Stimulated activated naive B cell treated with anti-CD40 and anti-IgM and Interleukin-4, amounts not matched to agents 10 μg/mL and 1 μg/mL and 100 μg/mL, for 72 hours (primary cell): ENCODE measurements at regions not wholly inside any gene's neighbourhood (a gene's known extent, or its start where the extent isn't known, plus 50 kb on each side); places are given as distances from the start of the nearest gene placed in this dataset.

Experiments used
- ATAC-seq, 2 donors: fragments of 150-1000 bp; cut with Tn5 transposase; replicated peaks; 2 replicates each; pipeline ENCODE4 v1.10.0; 2021; ENCODE audit warnings: moderate library complexity in 1 of 2
- DNase-seq: peaks from one replicate; pipeline ENCODE4 v3.0.0; 2021
- H3K27ac Mint-ChIP-seq: one replicate; pipeline ENCODE4 v1.8.0; 2022; ENCODE audit warnings: mild to moderate bottlenecking, mixed read lengths
- H3K27me3 Mint-ChIP-seq, 2 donors: one replicate each; pipeline ENCODE4 v1.8.0; 2022; ENCODE audit warnings: mixed read lengths in 2 of 2
- H3K36me3 Mint-ChIP-seq, 2 donors: one replicate each; pipeline ENCODE4 v1.8.0; 2022; ENCODE audit warnings: mixed read lengths in 2 of 2, mild to moderate bottlenecking in 1 of 2
- H3K4me1 Mint-ChIP-seq, 2 donors: one replicate each; pipeline ENCODE4 v1.8.0; 2022; ENCODE audit warnings: mixed read lengths in 2 of 2, mild to moderate bottlenecking in 1 of 2
- H3K4me3 Mint-ChIP-seq, 2 donors: one replicate each; pipeline ENCODE4 v1.8.0; 2022; ENCODE audit warnings: mild to moderate bottlenecking in 2 of 2, mixed read lengths in 2 of 2, moderate library complexity in 1 of 2
- H3K9me3 Mint-ChIP-seq, 2 donors: one replicate each; pipeline ENCODE4 v1.8.0; 2022; ENCODE audit warnings: mixed read lengths in 2 of 2, mild to moderate bottlenecking in 1 of 2

- Mint-ChIP-seq H3K4me3 (no peak overlapping the region), H3K4me1 (no peaks in the 10 kb centered on the region), H3K27ac (no peak overlapping the region), H3K36me3 (no peaks in the 10 kb centered on the region), H3K27me3 (no peaks in the 10 kb centered on the region), H3K9me3 (peaks cover 0 to under 1% of the 10 kb centered on the region in 2 donors)
- ATAC-seq (no peak), DNase-seq (no peak)
Measured at GRCh38 chr10:24136070-24136469, 72.9 kb upstream of the KIAA1217 start.

- ATAC-seq = no peak
- no peaks in the 10 kb centered on the region for H3K27me3 Mint-ChIP-seq
- peaks cover 0 to 4% of the 10 kb centered on the region in 2 donors for H3K9me3 Mint-ChIP-seq
- DNase-seq = no peak
- H3K4me3 Mint-ChIP-seq = no peak overlapping the region
- H3K36me3 Mint-ChIP-seq = no peaks in the 10 kb centered on the region
- H3K4me1 Mint-ChIP-seq = no peaks in the 10 kb centered on the region
- no peak overlapping the region for H3K27ac Mint-ChIP-seq
Measured at GRCh38 chr10:24147321-24147720, 61.6 kb upstream of the KIAA1217 start.

DNA sequence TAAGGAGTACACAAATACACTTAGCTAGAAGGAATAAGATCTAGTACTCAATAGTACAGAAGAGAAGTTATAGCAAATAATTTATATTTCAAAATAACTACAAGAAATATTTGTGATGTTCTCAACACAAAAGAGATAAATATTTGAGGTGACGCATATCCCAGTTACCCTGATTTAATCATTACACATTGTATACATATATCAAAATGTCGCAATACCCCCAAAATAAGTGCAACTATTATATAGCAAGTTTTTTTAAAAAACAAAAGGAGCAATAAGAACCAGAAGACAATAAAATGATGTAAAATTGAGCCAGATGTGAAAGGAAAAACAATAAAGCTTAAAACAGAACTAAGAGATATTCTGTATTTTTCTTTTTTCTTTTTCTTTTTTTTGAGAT is 59.3 kb upstream of the KIAA1217 start:
- no peaks in the 10 kb centered on the region for H3K36me3 Mint-ChIP-seq
- no peak overlapping the region for H3K27ac Mint-ChIP-seq
- no peak for DNase-seq
- ATAC-seq = no peak
- no peaks in the 10 kb centered on the region for H3K4me1 Mint-ChIP-seq
- no peaks in the 10 kb centered on the region for H3K27me3 Mint-ChIP-seq
- no peak overlapping the region for H3K4me3 Mint-ChIP-seq
- peaks cover 0 to 4% of the 10 kb centered on the region in 2 donors for H3K9me3 Mint-ChIP-seq

DNA sequence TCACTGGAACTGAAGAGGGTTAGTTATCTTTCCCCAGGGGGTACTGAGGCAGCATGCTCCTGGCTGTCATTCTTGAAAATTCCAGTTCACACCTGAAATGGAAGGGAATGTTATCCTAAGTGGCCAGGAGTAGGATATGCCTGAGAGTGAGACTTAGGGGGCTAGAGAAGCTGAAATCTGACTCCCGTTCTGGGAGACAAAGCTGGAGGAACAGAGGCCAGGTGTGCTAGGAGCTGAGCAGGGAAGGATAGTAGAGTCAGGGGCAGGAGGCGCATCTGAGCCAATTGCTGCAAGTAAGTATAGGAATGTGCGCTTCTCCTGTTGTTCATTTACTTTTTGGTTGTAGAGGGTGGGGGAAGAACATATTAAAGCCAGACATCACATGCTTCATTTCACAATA is 58.1 kb upstream of the KIAA1217 start:
- no peak for ATAC-seq
- Mint-ChIP-seq H3K4me3 (no peak overlapping the region), H3K27me3 (no peaks in the 10 kb centered on the region), H3K4me1 (no peaks in the 10 kb centered on the region), H3K9me3 (peaks cover 0 to 4% of the 10 kb centered on the region in 2 donors), H3K36me3 (no peaks in the 10 kb centered on the region), H3K27ac (no peak overlapping the region)
- no peak for DNase-seq

GRCh38 chr10:24152270-24152669 is 56.7 kb upstream of the KIAA1217 start:
- Mint-ChIP-seq H3K4me1 (no peaks in the 10 kb centered on the region), H3K27me3 (no peaks in the 10 kb centered on the region), H3K27ac (no peak overlapping the region), H3K4me3 (no peak overlapping the region), H3K9me3 (peaks cover 7 to 11% of the 10 kb centered on the region in 2 donors), H3K36me3 (no peaks in the 10 kb centered on the region)
- DNase-seq (no peak), ATAC-seq (no peak)

DNA sequence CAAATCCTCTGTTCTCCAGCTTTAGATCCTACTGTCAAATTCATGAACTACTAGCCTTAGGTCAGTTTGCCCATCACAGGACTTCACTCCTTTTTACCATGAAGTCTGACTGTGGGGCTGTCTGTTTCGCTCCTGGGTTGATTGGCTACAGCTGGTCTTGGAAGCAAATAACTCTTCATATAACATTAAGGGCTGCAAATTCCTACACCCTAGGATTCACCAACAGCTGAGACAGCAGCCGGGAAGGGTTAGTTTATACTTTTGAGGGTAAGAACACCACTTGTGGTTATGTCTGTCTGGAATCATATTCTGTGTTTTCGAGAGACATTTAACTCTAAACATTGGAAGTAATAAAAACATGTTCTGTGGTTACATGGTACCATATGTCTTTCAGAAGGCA is 55.9 kb upstream of the KIAA1217 start:
- no peaks in the 10 kb centered on the region for H3K36me3 Mint-ChIP-seq
- H3K27ac Mint-ChIP-seq = no peak overlapping the region
- DNase-seq = no peak
- peaks cover 9 to 13% of the 10 kb centered on the region in 2 donors for H3K9me3 Mint-ChIP-seq
- no peak for ATAC-seq
- no peak overlapping the region for H3K4me3 Mint-ChIP-seq
- H3K27me3 Mint-ChIP-seq = no peaks in the 10 kb centered on the region
- no peaks in the 10 kb centered on the region for H3K4me1 Mint-ChIP-seq

- no peaks in the 10 kb centered on the region for H3K27me3 Mint-ChIP-seq
- no peak for ATAC-seq
- H3K27ac Mint-ChIP-seq = no peak overlapping the region
- H3K36me3 Mint-ChIP-seq = no peaks in the 10 kb centered on the region
- peaks cover 9 to 10% of the 10 kb centered on the region in 2 donors for H3K9me3 Mint-ChIP-seq
- DNase-seq = no peak
- H3K4me1 Mint-ChIP-seq = no peaks in the 10 kb centered on the region
- no peak overlapping the region for H3K4me3 Mint-ChIP-seq
Measured at GRCh38 chr10:24153537-24153936, 55.4 kb upstream of the KIAA1217 start.

- Mint-ChIP-seq H3K9me3 (peaks cover 9 to 12% of the 10 kb centered on the region in 2 donors), H3K4me1 (no peaks in the 10 kb centered on the region), H3K4me3 (no peak overlapping the region), H3K27ac (no peak overlapping the region), H3K27me3 (no peaks in the 10 kb centered on the region), H3K36me3 (no peaks in the 10 kb centered on the region)
- DNase-seq (no peak), ATAC-seq (no peak)
Measured at GRCh38 chr10:24156686-24157085, 52.3 kb upstream of the KIAA1217 start.

DNA sequence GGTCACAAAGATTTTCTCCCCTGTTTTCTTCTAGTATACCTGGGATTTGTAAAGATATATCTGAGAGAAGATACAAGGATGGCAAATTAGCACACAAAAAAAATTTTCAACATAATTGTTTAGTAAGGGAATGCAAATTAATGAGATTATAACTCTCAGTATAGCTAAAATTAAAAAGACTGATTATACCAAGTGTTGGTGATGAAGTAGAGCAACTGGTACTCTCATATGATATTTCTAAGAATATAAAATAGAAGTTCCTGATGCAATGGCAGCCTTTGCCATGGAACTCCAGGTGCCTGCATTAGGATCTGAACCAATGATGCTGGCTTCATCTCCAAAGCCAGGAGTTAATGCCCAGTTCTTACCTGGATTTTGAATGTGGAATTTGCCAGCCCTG is 51.4 kb upstream of the KIAA1217 start:
- DNase-seq = no peak
- Mint-ChIP-seq H3K4me1 (no peaks in the 10 kb centered on the region), H3K4me3 (no peak overlapping the region), H3K27ac (no peak overlapping the region), H3K9me3 (peaks cover 9 to 12% of the 10 kb centered on the region in 2 donors), H3K27me3 (no peaks in the 10 kb centered on the region), H3K36me3 (no peaks in the 10 kb centered on the region)
- no peak for ATAC-seq
